ENCODE measurements at regions not wholly inside any gene's neighbourhood (a gene's known extent, or its start where the extent isn't known, plus 50 kb on each side); places are given as distances from the start of the nearest gene placed in this dataset.

GRCh38 chr1:98035602-98036002, 114.8 kb upstream of the DPYD start:
- ChIA-PET POLR2A (no interaction called here), CTCF (no interaction called here)
- H3K9me3 ChIP-seq (ENCODE audit: control insufficient read depth, insufficient read depth, low read depth, low read length) = no peaks in the 10 kb centered on the region
- no peak overlapping the region for H3K4me3 ChIP-seq (ENCODE audit: low read depth, low read length)
- no peaks in the 10 kb centered on the region for H3K36me3 ChIP-seq (ENCODE audit: control insufficient read depth in 2 of 2, insufficient read depth in 1 of 2, low read length in 2 of 2)
- H3K4me1 ChIP-seq (ENCODE audit: control insufficient read depth, insufficient read depth, low read length) = no peaks in the 10 kb centered on the region
- TF ChIP-seq ZBTB1 (tag by site-specific recombination; IDR thresholded peaks at IDR 0.05) (no peak), ZNF274 (IDR thresholded peaks at IDR 0.05; ENCODE audit: low read length) (no peak), ZNF274 (tag by site-specific recombination; IDR thresholded peaks at IDR 0.05; ENCODE audit: borderline replicate concordance) (no peak), PATZ1 (tag by site-specific recombination; IDR thresholded peaks at IDR 0.05) (no peak), TSHZ1 (tag by site-specific recombination; IDR thresholded peaks at IDR 0.05; ENCODE audit: borderline replicate concordance) (no peak), ZNF670 (tag by site-specific recombination; IDR thresholded peaks at IDR 0.05; ENCODE audit: low read depth) (no peak), ZNF571 (tag by site-specific recombination; IDR thresholded peaks at IDR 0.05) (no peak), SP3 (tag by site-specific recombination; IDR thresholded peaks at IDR 0.05) (no peak), ZNF214 (tag by site-specific recombination; IDR thresholded peaks at IDR 0.05; ENCODE audit: borderline replicate concordance) (no peak), ZNF48 (tag by site-specific recombination; IDR thresholded peaks at IDR 0.05) (no peak), ZNF211 (tag by site-specific recombination; IDR thresholded peaks at IDR 0.05; ENCODE audit: low read depth) (no peak), SETDB1 (IDR thresholded peaks at IDR 0.05; ENCODE audit: insufficient read length, low read length) (no peak), ZNF132 (tag by site-specific recombination; IDR thresholded peaks at IDR 0.05; ENCODE audit: borderline replicate concordance) (no peak), TRIM28 (IDR thresholded peaks at IDR 0.05; ENCODE audit: borderline replicate concordance, low read length) (no peak)
- H3K27ac ChIP-seq (ENCODE audit: extremely low read depth, low read depth, low read length) = no peak overlapping the region

- ChIA-PET CTCF (no interaction called here), POLR2A (no interaction called here)
- Histone ChIP-seq H3K27ac (ENCODE audit: extremely low read depth, low read depth, low read length) (no peak overlapping the region), H3K4me1 (ENCODE audit: control insufficient read depth, insufficient read depth, low read length) (no peaks in the 10 kb centered on the region), H3K9me3 (ENCODE audit: control insufficient read depth, insufficient read depth, low read depth, low read length) (no peaks in the 10 kb centered on the region), H3K4me3 (ENCODE audit: low read depth, low read length) (no peak overlapping the region), H3K36me3 (ENCODE audit: control insufficient read depth in 2 of 2, insufficient read depth in 1 of 2, low read length in 2 of 2) (no peaks in the 10 kb centered on the region)
- TF ChIP-seq ZNF335 (tag by site-specific recombination; conservative IDR thresholded peaks at IDR 0.05) = no peak
- TF ChIP-seq ZNF776 (tag by site-specific recombination; IDR thresholded peaks at IDR 0.05; ENCODE audit: borderline replicate concordance) = no peak
- TF ChIP-seq ZBTB10 (tag by site-specific recombination; IDR thresholded peaks at IDR 0.05) = no peak
- TF ChIP-seq INSM2 (tag by site-specific recombination; IDR thresholded peaks at IDR 0.05) = no peak
- no peak for TF ChIP-seq ZNF580 (tag by site-specific recombination; IDR thresholded peaks at IDR 0.05)
- TF ChIP-seq PBX3 (CRISPR knock-in tag; IDR thresholded peaks at IDR 0.05) = no peak
- no peak for TF ChIP-seq ZNF221 (tag by site-specific recombination; IDR thresholded peaks at IDR 0.05; ENCODE audit: borderline replicate concordance)
- TF ChIP-seq ZNF514 (tag by site-specific recombination; IDR thresholded peaks at IDR 0.05) = no peak
- no peak for TF ChIP-seq ZNF521 (tag by site-specific recombination; IDR thresholded peaks at IDR 0.05)
- no peak for TF ChIP-seq SETDB1 (IDR thresholded peaks at IDR 0.05; ENCODE audit: insufficient read length, low read length)
- TF ChIP-seq ZNF423 (tag by site-specific recombination; IDR thresholded peaks at IDR 0.05) = no peak
- no peak for TF ChIP-seq ZNF555 (tag by site-specific recombination; conservative IDR thresholded peaks at IDR 0.05)
These were observed 113.7 kb upstream of the DPYD start for GRCh38 chr1:98034505-98034904.
